OCI-LY7 (cell line): ENCODE measurements at regions not wholly inside any gene's neighbourhood (a gene's known extent, or its start where the extent isn't known, plus 50 kb on each side); places are given as distances from the start of the nearest gene placed in this dataset.

Experiments
- CTCF ChIP-seq: fragments of 200-600 bp; sonication (generic); conservative IDR thresholded peaks from 2 replicates; pipeline ENCODE4 v1.5.1; 2014; ENCODE audit warnings: mild to moderate bottlenecking, antibody characterized with exemption, low read length, moderate library complexity, mixed read lengths
- EZH2phosphoT487 ChIP-seq: fragments of 200-600 bp; sonication (generic); IDR thresholded peaks from 2 replicates; pipeline ENCODE4 v1.6.1; 2018; ENCODE audit warnings: low read depth, borderline replicate concordance, mild to moderate bottlenecking, mixed run types, antibody characterized with exemption, low read length, moderate library complexity, mixed read lengths

DNA sequence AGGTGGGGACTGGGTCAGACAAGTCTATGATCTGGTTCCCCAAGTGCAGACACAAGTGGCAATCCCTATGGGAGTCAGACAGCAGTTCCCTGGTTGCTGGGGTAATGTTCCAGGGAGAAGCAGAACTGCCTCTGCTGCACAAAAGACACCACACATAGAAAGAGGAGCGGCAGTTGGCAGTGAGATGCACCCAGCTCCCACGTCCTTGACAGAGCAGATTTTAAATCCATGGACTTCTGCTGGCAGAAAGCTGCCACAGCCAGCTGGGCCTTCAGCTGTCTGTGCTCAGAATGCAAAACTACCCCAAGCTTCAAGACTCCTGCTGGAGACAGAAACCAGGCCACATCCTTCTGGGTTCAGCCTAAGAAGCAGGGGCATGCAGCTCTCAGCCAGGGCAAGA lies 147.2 kb downstream of the ETAA1 start:
- no peak for TF ChIP-seq CTCF
- TF ChIP-seq EZH2phosphoT487, result no peak
